GM12874 (cell line): ENCODE measurements at regions not wholly inside any gene's neighbourhood (a gene's known extent, or its start where the extent isn't known, plus 50 kb on each side); places are given as distances from the start of the nearest gene placed in this dataset.

Experiments
- CTCF ChIP-seq: IDR thresholded peaks from 2 replicates; pipeline ENCODE4 v1.5.1; 2011; ENCODE audit warnings: low read depth, mild to moderate bottlenecking, control low read depth, low read length, moderate library complexity; ENCODE audit not compliant: insufficient read depth

- TF ChIP-seq CTCF: no peak
These were observed 176.9 kb upstream of the FAM20A start for GRCh38 chr17:68777856-68778694.

- TF ChIP-seq CTCF: peak; percentile 42; the same call in 1 of the 2 replicates
These were observed 176.2 kb upstream of the FAM20A start for GRCh38 chr17:68777243-68777855.

GRCh38 chr17:68776451-68776850 lies 175.3 kb upstream of the FAM20A start:
- no peak for TF ChIP-seq CTCF

GRCh38 chr17:68775969-68776368 lies 174.8 kb upstream of the FAM20A start:
- TF ChIP-seq CTCF: no peak

GRCh38 chr17:68775318-68775717 lies 174.2 kb upstream of the FAM20A start:
- TF ChIP-seq CTCF: no peak

GRCh38 chr17:68771867-68772515 lies 170.8 kb upstream of the FAM20A start:
- peak; percentile 60; the same call in 1 of the 2 replicates for TF ChIP-seq CTCF

- no peak for TF ChIP-seq CTCF
These were observed 167.6 kb upstream of the FAM20A start for GRCh38 chr17:68768804-68769203.
